DOHH2 (cell line): ENCODE measurements at regions not wholly inside any gene's neighbourhood (a gene's known extent, or its start where the extent isn't known, plus 50 kb on each side); places are given as distances from the start of the nearest gene placed in this dataset.

Experiments used
- EZH2phosphoT487 ChIP-seq: fragments of 200-600 bp; sonication (generic); IDR thresholded peaks from 2 replicates; pipeline ENCODE4 v1.6.1; 2017; ENCODE audit warnings: borderline replicate concordance, mild to moderate bottlenecking, antibody characterized with exemption, low read length, moderate library complexity, mixed read lengths
- TF ChIP-seq, protein P1 (sequence below): fragments of 200-600 bp; sonication (generic); IDR thresholded peaks from one replicate; pipeline ENCODE4 v1.5.1; 2014; ENCODE audit warnings: antibody characterized with exemption, mild to moderate bottlenecking, low read depth, low read length; ENCODE audit not compliant: poor library complexity, severe bottlenecking

DNA sequence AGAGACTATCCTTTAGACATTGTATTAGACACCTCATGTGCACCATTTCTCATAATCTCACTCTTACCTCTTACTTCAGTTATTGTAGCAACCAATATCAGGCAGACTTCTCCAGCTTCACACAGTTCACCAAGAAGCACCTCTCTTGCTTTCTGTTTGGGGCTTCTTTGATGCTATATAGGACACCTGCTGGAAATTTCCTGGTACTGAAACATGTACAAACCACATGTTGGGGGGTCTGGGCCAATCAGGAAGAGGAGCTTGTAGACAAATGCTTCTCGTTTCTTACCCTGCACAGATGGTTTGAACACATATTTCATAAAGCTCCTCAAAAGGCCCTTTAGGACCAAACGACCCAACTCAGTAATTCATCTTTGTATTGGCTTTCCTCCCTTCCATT, 212.1 kb downstream of the IZUMO3 start:
- TF ChIP-seq EZH2phosphoT487, result no peak
- TF ChIP-seq, protein P1, sequence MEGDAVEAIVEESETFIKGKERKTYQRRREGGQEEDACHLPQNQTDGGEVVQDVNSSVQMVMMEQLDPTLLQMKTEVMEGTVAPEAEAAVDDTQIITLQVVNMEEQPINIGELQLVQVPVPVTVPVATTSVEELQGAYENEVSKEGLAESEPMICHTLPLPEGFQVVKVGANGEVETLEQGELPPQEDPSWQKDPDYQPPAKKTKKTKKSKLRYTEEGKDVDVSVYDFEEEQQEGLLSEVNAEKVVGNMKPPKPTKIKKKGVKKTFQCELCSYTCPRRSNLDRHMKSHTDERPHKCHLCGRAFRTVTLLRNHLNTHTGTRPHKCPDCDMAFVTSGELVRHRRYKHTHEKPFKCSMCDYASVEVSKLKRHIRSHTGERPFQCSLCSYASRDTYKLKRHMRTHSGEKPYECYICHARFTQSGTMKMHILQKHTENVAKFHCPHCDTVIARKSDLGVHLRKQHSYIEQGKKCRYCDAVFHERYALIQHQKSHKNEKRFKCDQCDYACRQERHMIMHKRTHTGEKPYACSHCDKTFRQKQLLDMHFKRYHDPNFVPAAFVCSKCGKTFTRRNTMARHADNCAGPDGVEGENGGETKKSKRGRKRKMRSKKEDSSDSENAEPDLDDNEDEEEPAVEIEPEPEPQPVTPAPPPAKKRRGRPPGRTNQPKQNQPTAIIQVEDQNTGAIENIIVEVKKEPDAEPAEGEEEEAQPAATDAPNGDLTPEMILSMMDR, result no peak
